ENCODE measurements at regions not wholly inside any gene's neighbourhood (a gene's known extent, or its start where the extent isn't known, plus 50 kb on each side); places are given as distances from the start of the nearest gene placed in this dataset.

GRCh38 chr11:92473736-92474135 lies 249.1 kb downstream of the FAT3 start (continued):
- TF ChIP-seq RNF2 (IDR thresholded peaks at IDR 0.05; ENCODE audit: borderline replicate concordance, low read depth, low read length, missing control alignments, poor library complexity, severe bottlenecking) = no peak

- H3K56ac ChIP-seq (replicated peaks; ENCODE audit: insufficient read length, low read depth, low read length) = no peak overlapping the region
- no peak overlapping the region for H4K5ac ChIP-seq (ENCODE audit: insufficient read length, low read depth, low read length)
- no peak overlapping the region for H2BK5ac ChIP-seq (ENCODE audit: low read depth, low read length)
- no peaks in the 10 kb centered on the region for H3K79me2 ChIP-seq (ENCODE audit: control insufficient read depth in 1 of 2, insufficient read depth in 2 of 2, low read length in 2 of 2)
- FAIRE-seq = no peak
- no peak overlapping the region for H2AFZ ChIP-seq (ENCODE audit: low read length)
- H3K23me2 ChIP-seq (ENCODE audit: low read depth, low read length) = no peaks in the 10 kb centered on the region
- no peak overlapping the region for H2BK15ac ChIP-seq (ENCODE audit: low read length)
- H3K27me3 ChIP-seq (replicated peaks in 1 of 4; ENCODE audit: control insufficient read depth in 3 of 4, extremely low read depth in 1 of 4, insufficient read depth in 3 of 4, low read length in 3 of 4) = no peaks in the 10 kb centered on the region
- H3K4me3 ChIP-seq (ENCODE audit: extremely low read depth in 1 of 4, insufficient read depth in 2 of 4, low read depth in 3 of 4, low read length in 4 of 4) = no peak overlapping the region
- no peak overlapping the region for H3K9ac ChIP-seq (replicated peaks in 1 of 4; ENCODE audit: extremely low read depth in 1 of 4, low read depth in 3 of 4, low read length in 3 of 4)
- no peaks in the 10 kb centered on the region for H3K36me3 ChIP-seq (ENCODE audit: control insufficient read depth in 2 of 4, insufficient read depth in 4 of 4, low read length in 3 of 4)
- ChIA-PET CTCF (ENCODE audit: partially characterized antibody) (interaction anchor here (0.6 kb wide), 1 partner anchor 138 kb away, joined by 3 read pairs; no protein-coding TSS in a partner anchor), POLR2A (ENCODE audit: partially characterized antibody) (no interaction called here)
- no peak overlapping the region for H3K18ac ChIP-seq (ENCODE audit: extremely low read depth, low read length)
- H3K23ac ChIP-seq (ENCODE audit: insufficient read length) = no peak overlapping the region
- TF ChIP-seq POLR2A (IDR thresholded peaks at IDR 0.05; ENCODE audit: control extremely low read depth in 1 of 2, low read depth in 2 of 2, low read length in 2 of 2) (no peak), NRF1 (IDR thresholded peaks at IDR 0.05; ENCODE audit: low read depth, low read length) (no peak), MAX (IDR thresholded peaks at IDR 0.05) (no peak)
- H2BK12ac ChIP-seq (ENCODE audit: low read depth, low read length) = no peak overlapping the region
- H4K91ac ChIP-seq (replicated peaks; ENCODE audit: insufficient read length, low read length) = no peak overlapping the region
- H3K27ac ChIP-seq (ENCODE audit: low read depth, low read length) = no peak overlapping the region
- H2BK120ac ChIP-seq (replicated peaks; ENCODE audit: low read depth, low read length) = no peak overlapping the region
- H3K4me1 ChIP-seq (replicated peaks in 1 of 4; ENCODE audit: control insufficient read depth in 3 of 4, insufficient read depth in 4 of 4, low read length in 3 of 4) = no peaks in the 10 kb centered on the region
- no peak for DNase-seq (ENCODE audit: low read depth in 1 of 2, low spot score in 2 of 2)
- peaks cover 0 to 1% of the 10 kb centered on the region in 2 experiments for H4K20me1 ChIP-seq (replicated peaks in 1 of 2; ENCODE audit: control insufficient read depth in 1 of 2, insufficient read depth in 2 of 2, low read length in 2 of 2)
- H3K14ac ChIP-seq (ENCODE audit: insufficient read length) = no peak overlapping the region
- no peaks in the 10 kb centered on the region; the same call in 1 of the 2 replicates for H3K79me1 ChIP-seq (ENCODE audit: low read depth, low read length)
- H3K4me2 ChIP-seq (ENCODE audit: insufficient read depth in 1 of 2, low read depth in 2 of 2, low read length in 2 of 2) = no peak overlapping the region
- no peak overlapping the region for H4K8ac ChIP-seq (ENCODE audit: extremely low read depth, insufficient read depth, low read length)
- H3K9me3 ChIP-seq (ENCODE audit: insufficient read depth in 2 of 2, low read depth in 1 of 2, low read length in 1 of 2) = no peaks in the 10 kb centered on the region
- H3K4ac ChIP-seq (replicated peaks; ENCODE audit: insufficient read length, low read depth, low read length) = no peak overlapping the region
- H2AK5ac ChIP-seq (ENCODE audit: low read depth, low read length) = no peak overlapping the region
- H2BK20ac ChIP-seq (ENCODE audit: low read length) = no peak overlapping the region
These were observed 250.7 kb downstream of the FAT3 start for GRCh38 chr11:92475316-92475715.
